SK-MEL-5 (cell line): ENCODE measurements at regions not wholly inside any gene's neighbourhood (a gene's known extent, or its start where the extent isn't known, plus 50 kb on each side); places are given as distances from the start of the nearest gene placed in this dataset.
"Not testable (repeated sequence)": the region's sequence is repeated elsewhere in the genome, so short reads cannot be mapped to it uniquely, and the experiment has no call there.

Source experiments
- DNase-seq: peaks from one replicate; pipeline ENCODE4 v3.0.0-alpha.2; 2016; ENCODE audit warnings: low read depth, low spot score
- in situ Hi-C: cut with HindIII; loops from 2 replicates; pipeline ENCODE4 v1.10.0; 2016; ENCODE audit warnings: low sequenced_read_pairs, high pct_unique_total_duplicates, low pct_unique_long_range_greater_than_20kb

GRCh38 chr10:25828475-25828874 is 105.6 kb upstream of the MYO3A start:
- in situ Hi-C loops: no loop called here
- no peak for DNase-seq

DNA sequence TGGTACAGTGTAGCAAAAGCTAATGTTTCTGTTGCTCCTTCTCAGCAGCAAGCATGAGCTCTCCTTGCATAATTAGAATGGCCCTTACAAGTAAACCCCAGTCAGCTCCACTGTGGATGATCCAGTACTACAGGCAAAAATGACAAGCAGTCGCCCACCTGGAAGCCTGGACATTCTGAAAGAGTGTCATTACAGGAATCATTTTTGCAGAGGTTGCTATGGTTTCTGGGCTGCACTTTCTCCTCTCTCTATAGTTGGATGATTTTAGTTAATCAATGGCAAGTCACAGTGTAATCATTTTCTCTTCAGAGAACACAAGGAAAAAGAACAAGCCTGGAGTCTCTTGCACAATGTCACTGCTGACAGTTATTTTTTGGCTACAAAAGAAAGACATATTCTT is 102.9 kb upstream of the MYO3A start:
- DNase-seq: no peak
- in situ Hi-C loops: no loop called here

GRCh38 chr10:25839683-25840082 is 94.3 kb upstream of the MYO3A start:
- no peak for DNase-seq
- in situ Hi-C loops: no loop called here

DNA sequence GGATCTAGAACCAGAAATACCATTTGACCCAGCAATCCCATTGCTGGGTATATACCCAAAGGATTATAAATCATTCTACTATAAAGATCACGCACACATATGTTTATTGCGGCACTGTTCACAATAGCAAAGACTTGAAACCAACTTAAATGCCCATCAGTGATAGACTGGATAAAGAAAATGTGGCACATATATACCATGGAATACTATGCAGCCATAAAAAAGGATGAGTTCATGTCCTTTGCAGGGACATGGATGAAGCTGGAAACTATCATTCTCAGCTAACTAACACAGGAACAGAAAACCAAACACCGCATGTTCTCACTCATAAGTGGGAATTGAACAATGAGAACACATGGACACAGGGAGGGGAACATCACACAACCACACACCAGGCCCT is 93.2 kb upstream of the MYO3A start:
- in situ Hi-C loops, DNase-seq: not testable (repeated sequence)

- no peak for DNase-seq
- in situ Hi-C loops: no loop called here
These were observed 91.9 kb upstream of the MYO3A start for GRCh38 chr10:25842146-25842545.

GRCh38 chr10:25843551-25844170 is 90.4 kb upstream of the MYO3A start:
- DNase-seq: no peak
- in situ Hi-C loops: no loop called here

GRCh38 chr10:25844716-25845115 is 89.3 kb upstream of the MYO3A start:
- DNase-seq, in situ Hi-C loops: not testable (repeated sequence)

DNA sequence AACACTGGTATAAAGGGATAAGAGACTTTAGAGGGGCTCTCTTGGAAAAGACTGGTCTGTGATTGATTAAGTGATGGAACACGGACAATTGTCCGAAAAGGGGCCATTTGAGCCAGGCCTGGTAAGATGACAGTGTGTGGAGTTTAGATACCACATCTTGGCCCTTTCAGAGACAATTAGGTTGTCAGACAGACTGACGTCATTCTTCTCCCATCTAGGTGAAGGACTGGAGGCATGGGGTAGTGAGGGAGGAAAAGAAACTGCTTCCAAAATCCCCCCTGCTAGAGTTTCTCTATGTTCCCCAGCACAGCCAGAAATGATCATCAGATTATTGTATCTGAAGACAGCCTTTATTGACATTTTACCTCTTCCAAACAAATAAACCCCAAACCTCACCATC is 84.8 kb upstream of the MYO3A start:
- in situ Hi-C loops: no loop called here
- DNase-seq: no peak

DNA sequence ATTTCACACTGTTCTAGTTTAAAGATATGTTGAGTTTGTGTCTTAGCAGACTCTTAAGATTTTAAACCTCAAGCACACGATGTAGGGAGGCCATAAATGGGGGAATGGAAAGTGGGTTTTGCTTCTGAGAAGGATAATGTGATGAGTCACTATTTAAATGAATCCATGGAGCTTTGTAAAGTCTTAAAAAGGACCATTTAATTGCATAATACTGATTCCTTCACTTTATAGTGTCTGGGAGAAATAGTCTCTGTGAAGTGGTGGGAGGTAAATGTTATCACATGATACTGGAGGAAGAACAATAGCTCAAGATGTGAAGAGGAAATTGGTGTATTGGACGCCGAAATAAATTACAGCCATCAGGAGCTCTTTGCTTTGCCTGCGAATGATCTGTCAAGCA is 84.0 kb upstream of the MYO3A start:
- in situ Hi-C loops: no loop called here

DNA sequence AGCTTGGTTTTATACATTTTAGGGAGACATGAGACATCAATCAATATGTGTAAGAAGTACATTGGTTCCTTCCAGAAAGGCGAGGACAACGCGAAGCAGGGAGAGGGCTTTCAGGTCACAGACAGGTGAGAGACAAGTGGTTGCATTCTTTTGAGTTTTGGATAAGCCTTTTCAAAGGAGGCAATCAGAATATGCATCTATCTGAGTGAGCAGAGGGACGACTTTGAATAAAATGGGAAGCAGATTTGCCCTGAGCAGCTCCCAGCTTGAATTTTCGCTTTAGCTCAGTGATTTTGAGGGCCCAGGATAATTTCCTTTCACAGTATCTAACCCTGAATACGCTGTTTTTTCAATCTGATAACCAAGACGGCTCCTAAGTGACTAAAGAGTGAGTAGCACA is 82.5 kb upstream of the MYO3A start:
- in situ Hi-C loops: no loop called here
- DNase-seq: no peak

More for the DNA sequence above, 84.0 kb upstream of the MYO3A start:
- DNase-seq: no peak

DNA sequence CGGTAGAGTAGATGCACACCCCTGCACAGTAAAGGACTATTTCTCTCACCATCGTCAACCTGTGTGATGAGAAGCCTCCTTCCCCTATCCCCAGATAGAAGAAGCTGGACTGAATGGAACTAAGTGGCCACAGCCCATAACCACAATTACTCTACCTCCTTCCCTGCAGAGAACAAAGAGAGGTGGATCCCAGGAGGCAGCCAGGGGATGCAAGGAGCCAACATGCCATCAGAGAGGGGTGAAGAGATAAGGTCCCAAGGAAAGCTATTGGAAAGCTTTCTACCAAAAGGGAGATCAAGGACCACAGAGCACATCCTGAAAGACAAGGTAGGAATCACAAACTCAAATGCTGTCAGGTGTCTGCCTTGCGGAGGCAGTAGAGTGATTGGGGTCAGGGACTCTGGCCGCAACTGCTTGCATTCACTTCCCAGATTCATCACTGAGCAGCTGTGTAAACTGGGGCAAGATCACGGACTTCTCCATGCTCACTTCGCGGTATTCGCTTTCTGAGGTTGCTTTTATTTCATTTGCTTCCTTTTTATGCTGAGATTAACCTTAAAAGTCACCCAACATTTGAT is 81.6 kb upstream of the MYO3A start:
- DNase-seq: no peak
- in situ Hi-C loops: no loop called here

DNA sequence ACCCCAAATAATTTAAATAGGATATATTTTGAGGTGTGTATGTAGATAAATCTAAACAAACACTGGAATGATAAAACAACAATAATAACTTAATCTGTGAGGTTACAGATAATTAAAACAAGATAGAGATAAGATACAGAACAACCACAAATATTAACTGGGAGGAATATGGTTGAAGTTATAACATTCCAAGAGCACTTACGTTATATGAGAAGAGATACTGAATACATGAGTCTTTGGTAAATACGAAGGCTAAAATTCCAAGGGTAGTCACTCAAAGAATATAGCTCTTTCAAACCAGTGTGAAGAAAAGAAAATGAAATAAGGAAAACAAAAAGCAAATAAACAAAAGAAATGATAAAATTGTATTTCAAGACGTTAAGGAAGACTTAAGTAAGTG is 76.0 kb upstream of the MYO3A start:
- no peak for DNase-seq
- in situ Hi-C loops: no loop called here

- in situ Hi-C loops: no loop called here
These were observed 68.8 kb upstream of the MYO3A start for GRCh38 chr10:25865267-25865666.

DNA sequence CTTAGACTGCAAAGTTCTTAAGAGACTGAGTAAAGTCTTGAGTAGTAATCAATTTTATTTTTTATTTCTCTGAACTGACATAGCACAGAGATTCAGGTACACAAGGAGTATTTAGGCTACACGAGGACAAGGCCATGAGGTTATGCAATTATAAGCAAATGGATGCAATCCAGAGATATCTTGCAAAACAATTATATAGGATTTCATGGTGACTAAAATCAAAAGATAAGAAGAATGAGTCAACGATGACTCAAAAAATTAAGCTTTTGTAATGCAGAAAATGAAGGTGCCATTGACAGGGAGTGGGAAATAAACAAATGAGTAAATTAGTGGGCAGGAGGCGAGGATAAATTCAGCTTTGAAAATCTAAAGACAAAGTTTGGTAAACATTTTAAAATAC is 66.7 kb upstream of the MYO3A start:
- in situ Hi-C loops: no loop called here
- no peak for DNase-seq

More at GRCh38 chr10:25865267-25865666, 68.8 kb upstream of the MYO3A start:
- DNase-seq: peak; percentile 63

- in situ Hi-C loops: no loop called here
- DNase-seq: no peak
These were observed 64.9 kb upstream of the MYO3A start for GRCh38 chr10:25869067-25869591.

- no peak for DNase-seq
- in situ Hi-C loops: no loop called here
These were observed 64.4 kb upstream of the MYO3A start for GRCh38 chr10:25869609-25870008.

DNA sequence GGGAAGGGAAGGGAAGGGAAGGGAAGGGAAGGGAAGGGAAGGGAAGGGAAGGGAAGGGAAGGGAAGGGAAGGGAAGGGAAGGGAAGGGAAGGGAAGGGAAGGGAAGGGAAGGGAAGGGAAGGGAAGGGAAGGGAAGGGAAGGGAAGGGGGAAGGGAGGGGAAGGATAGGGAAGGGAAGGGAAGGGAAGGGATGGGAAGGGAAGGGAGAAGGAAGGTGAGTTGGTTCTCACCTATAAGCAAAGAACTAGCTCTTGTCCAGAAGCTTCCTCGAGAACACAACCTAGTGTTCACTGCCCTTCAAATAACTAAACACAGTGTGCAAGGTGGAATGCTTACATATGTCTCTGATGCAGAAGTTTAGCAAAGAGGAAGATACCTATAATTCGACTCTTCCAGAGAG is 59.6 kb upstream of the MYO3A start:
- in situ Hi-C loops, DNase-seq: not testable (repeated sequence)

GRCh38 chr10:25875556-25876165 is 58.4 kb upstream of the MYO3A start:
- DNase-seq: peak; percentile 75
- in situ Hi-C loops: no loop called here

- no peak for DNase-seq
- in situ Hi-C loops: no loop called here
These were observed 56.7 kb upstream of the MYO3A start for GRCh38 chr10:25877296-25877695.
